GM19351 (cell line): ENCODE measurements at regions not wholly inside any gene's neighbourhood (a gene's known extent, or its start where the extent isn't known, plus 50 kb on each side); places are given as distances from the start of the nearest gene placed in this dataset.

Source experiments
- ATAC-seq: cut with Tn5 transposase; IDR thresholded peaks from one replicate; pipeline ENCODE4 v1.9.1; 2021; ENCODE audit warnings: mild to moderate bottlenecking, moderate library complexity; ENCODE audit not compliant: unreplicated experiment

DNA sequence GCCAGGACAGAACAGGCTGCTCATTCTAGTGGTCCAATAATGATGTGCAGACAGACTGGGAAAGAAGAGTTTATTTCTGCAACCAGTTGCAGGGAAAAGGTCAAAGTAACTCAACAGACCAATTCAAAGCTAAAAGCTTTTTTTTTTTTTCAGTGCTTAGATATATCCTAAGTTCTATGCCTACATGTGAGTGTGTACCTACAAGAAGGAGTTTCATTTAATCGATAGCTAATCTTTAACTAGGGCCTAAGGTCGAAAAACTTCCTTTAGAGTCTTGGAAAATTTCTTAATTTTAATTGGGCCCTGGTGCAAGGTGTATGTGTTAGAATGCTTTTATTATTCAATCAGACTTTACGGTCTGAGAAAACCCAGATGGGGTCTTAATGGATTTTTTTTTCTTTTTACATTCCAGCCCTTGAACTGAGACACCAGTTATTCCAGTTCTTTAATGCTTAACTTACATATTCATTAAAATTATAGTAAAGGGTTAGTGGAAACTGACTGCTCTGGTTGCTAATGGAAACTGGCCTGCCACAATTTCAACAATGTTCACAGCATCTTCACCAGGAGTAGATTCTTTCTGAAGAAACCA is 365.3 kb downstream of the MTRR start:
- no peak for ATAC-seq

DNA sequence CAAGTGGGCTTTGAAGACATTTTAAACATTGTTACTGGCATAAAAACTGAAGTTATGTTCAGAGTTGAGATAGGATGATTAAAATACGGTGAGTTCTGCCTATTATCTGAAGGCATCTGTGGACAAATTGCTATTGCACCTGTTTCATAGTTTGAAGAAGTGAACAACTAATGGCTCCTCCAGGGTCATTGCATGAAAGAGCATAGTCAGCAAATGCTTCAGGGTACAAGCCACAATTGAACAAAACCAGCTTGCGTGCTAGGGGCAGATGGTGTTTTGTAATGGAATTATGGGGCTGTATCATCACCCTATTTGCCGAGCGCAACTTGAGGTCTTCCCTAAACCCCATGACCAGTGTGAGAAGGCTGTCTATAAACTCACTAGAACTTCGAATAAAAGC is 369.1 kb downstream of the MTRR start:
- ATAC-seq, result no peak

DNA sequence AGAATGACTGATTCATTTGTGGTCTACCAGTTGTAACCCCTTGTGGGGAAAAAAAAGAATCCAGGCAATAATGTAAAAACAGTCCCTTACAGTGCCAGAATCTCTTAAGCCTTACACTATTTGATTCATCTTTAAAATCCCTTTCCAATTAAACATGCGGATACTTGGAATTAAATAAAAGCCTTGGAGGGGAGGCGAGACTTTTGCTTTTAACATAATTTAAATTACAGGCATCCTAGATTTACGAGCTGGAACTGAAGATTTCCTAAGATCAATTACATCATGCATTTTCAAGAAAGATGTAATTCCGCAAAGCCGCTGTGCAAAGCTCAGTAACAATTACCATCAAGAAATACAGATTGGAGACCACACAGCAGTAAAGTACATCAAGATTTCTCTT is 370.2 kb downstream of the MTRR start:
- no peak for ATAC-seq

DNA sequence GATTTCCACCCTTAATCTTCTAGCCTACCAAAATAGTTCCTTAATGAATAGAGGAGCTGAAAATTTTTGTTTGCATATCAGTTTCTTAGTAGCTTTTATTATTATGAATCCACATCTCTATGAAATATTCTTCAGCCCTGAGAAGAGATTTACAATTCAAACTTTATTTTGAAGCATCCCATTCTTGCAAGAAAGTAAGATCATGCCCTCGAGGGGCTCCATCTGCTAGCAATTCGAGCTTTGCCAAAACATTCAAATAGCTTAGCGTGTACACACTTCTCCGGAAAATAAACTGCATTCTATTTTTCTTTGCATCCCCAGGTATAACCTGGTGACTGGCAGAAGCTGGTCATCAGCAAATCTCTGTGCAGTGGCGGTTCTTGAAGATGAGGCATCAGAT is 370.7 kb downstream of the MTRR start:
- ATAC-seq, result no peak

DNA sequence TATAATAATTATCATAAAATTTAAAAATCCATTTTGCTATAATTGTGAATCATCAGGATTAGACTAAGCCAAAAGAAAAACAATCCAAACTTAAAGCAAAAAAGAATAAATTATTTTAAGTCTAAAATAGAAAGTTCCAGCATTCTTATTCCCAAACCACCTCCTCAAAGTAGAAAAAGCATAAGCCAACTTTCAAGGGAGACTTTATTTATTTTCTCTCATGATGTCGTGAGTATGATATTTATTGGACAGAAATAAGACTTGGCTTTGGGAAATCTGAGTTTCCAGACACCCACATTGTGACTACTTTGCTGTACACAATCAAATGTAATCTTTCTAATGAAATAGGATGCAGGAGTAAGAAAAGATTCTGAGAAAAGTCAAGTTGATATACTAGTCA is 372.1 kb downstream of the MTRR start:
- no peak for ATAC-seq

DNA sequence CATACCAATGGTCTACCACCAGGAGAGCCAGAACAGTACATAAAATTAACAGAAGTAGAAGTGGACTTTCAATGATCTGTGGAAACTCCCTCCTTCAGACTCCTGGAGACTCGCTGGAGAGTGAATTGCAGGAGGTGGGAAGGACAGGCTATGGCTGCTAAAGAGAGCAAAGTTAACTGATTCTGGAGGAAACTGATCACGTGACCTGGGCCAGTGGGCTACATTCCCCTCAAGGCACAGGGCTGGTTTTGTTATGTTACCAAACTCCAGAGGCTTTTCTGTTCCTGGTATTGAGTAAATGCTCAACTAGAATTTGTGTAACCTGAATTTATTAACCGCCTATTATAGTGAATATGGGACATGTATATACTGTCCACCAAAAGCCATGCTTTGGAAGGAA is 372.6 kb downstream of the MTRR start:
- no peak for ATAC-seq

DNA sequence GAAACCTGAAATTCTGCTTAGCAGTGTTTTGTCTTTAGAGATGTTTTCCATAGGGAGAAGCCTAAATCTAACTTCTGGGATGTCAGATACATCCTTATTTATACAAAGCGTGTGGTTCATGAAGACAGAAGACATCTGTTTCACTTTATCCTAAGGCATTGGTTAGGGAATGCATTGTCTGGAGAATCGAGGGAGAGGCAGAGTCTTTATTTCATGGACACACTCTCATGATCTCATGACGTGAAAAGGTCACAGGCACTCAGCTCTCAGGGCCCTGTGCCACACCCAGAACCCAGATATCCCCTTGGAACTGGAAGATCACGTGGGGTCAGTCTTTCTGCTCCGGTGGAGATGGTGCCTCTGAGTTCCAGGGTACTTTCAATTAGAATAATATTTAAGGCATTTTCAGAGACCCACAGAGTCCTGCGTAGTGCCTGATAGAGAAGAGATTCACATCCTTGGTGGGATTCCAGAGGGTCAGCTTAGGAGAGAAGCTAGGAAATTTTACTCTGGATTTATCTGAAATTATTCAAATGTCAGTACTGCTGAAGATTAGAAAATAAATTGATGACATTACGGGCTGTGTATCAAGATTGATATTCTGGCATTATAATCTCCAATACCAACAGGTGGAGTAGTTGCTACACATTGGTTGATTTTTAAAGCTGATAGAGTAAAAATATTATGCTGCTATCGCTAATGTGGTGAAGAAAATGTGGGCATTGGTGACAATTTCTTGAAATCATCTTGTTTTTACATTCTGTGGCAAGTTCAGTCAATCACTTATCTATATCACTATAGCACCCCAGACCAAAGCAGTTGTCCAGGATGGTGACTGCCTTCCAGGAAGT is 378.3 kb downstream of the MTRR start:
- ATAC-seq, result no peak

DNA sequence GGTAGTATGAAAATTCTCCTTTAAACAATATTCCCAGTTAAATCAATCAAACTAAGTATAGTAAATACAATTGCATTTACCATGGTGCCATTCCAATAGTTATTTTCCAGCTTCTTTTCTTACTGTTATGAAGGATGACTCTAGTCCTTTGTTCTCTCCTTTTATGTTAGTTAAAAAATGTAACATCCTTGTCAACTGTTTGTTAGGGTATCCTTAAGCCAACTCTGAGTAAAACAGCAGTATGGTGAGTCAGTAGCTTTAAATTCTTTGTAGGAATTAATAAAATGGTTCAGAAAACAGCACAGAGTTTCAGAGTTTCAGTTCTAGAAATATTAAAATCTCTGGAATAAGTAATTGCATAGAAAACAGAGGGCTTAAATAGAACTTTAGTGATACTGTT is 384.4 kb downstream of the MTRR start:
- no peak for ATAC-seq

DNA sequence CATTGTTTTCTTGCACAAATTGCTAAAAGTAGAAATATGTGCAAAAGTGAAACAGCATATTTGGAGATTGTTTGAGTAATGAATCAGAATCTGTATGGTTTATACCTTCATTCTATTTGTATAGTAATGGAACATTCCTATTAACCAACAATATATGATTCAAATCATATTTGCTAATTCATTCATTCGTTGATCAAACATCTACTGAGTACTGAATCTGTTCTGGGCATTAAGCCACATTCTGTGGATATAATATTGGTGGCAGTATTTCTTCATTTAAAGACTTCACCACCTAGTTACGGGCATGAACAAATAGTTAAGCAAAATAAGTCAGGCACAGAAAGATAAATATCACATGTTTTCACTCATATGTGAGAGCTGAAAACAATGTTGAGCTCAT is 385.7 kb downstream of the MTRR start:
- no peak for ATAC-seq

DNA sequence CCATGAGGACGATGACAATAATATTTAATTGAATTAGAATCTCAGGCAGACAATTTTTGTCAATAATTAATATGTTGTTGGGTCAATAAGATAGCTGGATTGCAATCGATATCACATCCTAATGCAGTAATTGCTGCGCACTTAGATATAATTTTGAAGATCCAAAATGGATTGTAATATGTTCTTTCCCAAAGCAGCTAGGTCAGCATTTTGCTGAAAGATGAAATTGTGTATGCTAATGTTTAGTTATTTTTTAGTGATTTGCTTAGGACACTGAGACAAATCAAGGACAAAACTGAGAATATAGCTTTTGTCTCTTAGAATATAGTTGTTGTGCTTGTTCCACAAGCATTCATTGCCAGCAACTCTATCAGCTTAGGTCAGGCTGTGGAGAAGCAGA is 389.9 kb downstream of the MTRR start:
- no peak for ATAC-seq

DNA sequence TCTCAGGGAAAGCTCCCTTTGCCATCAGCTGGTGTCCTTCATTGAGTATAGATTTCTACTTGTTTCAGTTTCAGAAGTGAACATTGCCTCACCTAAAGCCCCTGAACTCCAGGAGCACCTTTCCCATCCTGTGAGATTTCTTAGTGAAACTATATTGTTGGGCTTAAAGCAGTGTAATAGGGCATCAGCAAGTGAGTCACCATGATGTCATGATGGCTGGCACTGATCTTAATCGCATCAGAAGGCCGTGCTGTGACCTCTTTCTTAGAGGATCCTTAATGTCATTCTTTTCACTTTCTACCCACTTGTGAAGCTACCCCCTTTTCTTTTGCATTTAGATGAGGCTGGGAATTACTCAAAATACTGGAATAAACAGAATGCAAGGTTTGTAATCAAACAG is 401.3 kb downstream of the MTRR start:
- no peak for ATAC-seq

DNA sequence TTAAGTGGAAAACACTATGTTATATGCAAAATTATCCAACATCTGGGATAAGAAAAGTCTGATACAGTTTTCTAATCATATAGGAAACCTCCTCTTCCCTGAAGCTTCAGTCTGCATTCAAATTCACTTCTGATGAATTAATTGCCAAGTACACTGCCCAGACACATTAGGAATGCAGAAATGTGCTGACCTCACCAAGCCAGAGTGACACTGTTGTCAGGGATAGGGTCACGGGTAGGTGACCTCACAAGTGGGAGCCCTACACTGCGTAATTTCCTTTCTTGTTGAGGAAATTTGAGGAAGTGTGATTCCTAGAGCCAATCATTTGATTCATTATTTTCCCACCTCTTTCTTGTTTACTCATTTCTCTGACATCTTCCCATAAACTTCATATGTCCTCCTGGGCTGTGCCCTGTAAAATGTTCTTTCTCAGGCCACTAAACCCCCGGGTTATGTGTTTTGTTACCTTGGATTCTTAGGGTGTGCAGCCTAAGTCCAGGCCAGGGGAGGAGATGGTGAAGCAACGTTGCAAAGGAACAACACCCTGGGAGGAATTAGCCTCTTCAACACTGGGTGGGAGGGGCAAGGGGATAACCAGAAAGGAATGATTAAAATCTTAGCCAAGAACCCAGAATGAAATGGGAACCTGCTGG is 411.9 kb downstream of the MTRR start:
- ATAC-seq, result no peak

DNA sequence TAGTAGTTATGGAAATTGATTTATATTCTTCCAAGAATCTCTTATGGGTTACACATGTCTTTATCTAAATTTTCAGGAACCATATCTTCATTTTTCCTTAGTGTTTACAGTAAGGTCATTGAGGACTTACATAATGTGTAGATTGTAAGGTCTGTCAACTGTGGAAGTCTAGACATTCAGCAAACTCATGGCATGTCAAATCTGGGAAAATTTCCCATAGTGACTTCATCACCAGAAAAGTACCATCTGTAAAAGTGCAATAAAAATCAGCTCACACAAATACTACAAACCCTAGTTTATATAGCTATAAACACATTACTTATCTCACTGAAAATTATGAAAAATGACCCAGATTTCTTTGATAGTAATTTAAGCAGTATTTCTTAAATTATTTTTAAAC is 419.4 kb downstream of the MTRR start:
- no peak for ATAC-seq

DNA sequence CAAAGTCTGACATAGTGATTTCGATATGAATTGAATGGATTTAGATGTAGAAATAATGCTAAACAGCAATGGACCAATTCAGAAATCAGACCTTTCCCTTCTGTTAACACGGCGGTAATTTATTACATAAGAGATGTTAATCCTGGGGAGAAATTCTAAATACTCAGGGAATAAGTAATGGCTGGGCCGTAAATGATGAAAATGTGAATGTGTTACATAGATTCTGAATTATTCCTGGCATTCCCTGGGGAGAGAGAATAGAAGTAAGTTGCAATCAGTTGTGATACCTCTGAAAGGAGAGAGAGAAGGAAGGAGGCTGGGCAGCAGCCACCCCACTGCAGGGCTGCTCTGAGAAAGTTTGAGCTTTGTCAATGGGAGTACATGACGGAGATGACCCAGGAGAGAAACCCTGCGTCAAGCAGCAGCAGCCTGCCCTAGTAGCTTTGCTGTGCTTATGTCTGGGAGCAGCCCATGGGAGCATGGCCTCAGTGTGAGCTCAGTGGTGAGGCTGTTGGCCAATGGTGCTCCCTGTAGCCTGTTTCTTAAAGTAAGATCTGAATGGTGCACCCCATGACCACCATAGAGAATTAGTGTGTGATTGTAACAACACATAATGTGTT is 420.1 kb downstream of the MTRR start:
- no peak for ATAC-seq

DNA sequence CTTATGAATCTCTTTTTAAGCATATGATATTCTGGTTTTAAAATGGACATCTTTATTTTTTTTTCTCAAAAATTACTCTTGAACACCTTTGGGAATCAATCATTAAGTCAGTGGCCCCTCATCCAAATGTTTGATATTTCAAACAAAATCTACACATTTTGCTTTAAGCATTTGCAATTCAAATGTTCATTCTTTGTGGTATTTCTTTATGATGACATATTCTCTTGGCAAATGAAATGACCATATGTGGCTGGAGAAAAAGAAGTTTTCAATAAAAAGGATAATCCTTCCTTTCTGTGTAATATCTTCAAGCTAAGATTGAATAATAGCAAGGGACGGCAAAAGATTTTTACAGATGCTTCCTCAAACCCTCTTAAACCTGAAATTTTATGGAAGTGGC is 420.8 kb downstream of the MTRR start:
- no peak for ATAC-seq

DNA sequence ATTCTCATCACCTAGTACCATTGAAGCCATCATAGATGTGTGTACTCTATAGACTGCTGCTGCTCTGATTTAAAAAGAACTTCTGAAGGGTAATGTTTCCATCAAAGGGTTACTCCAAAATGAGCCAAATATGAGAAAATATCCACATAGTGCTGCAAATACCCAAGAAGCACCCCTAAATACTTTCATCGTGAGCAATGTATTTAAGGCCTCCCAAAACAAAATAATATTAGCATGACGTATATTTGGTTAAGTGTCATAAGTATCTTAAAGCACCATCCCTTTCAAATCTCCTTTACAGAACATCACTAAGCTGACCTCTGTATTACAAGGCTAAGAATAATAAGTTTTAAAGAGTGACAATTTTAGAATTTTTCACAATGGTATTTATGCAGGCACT is 421.8 kb downstream of the MTRR start:
- no peak for ATAC-seq

DNA sequence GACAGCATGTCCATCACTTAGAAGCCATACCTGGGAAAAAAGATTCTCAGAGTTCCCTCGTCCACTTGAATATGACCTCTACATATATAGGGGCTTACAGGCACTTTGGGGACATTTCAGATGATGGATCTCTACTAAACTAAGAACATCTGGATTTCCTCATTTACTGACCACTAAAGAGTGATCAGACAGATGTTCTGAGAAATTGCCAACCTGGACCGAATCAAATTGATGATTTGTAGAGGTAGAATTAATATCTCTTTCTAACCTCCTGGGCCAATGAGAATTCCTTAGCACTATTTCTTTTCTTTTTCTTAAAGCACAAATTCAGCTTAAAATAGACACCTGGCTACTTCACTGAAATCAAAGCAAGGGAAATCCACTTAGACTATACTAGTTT is 422.7 kb downstream of the MTRR start:
- ATAC-seq, result no peak

DNA sequence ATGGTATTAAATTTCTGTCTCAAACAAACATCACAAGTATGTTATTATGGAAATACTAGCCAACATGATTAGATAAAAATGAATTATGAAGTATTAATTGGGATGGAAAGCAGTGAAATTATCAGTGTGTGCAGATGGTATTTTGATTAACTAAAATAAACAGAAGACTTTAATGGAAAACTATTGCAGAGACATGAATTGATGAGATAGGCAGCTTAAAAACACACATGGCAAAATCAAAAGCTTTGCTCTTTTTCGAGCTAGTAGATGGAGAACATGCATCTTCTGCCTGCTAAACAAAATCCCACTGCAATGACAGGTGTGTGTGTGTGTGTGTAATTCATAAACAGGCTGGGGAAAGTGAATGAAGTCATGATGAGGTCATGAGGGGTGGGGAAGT is 426.2 kb downstream of the MTRR start:
- no peak for ATAC-seq

DNA sequence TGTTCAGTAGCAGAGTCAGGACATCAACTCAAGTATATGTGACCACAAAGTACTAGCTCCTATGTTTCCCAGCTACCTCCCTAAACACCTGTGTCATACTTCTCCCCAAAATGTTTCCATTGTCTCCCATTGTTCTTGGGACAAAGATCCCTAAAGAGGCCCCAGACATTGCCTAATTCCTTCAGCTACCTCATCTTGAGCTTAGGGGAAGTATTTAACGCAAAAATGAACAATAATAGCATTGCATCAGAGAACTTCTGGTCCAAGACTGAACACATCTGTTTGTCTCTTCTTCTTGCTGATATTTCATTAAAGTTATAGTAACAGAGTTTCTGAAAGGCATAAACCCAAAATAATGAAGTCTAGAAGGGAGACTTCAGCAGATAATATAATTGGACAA is 430.8 kb downstream of the MTRR start:
- ATAC-seq, result no peak

DNA sequence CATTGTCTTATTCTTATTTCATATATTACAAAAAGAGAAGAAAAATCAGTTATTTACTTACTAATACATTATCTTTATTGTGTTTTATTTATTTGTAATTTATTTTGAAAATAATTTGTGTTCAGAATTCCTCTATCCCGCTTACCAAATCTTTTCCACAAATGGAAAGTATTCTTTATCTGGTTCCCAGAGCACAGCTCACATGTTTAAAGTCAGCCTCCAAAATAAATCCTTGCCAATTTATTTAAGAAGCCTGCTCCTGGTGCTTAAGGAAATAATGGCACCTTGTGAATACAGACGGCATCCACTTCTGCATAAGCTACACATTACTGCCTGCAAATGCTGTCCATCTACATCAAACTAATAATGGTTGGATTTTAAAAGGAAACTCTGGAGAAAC is 435.4 kb downstream of the MTRR start:
- no peak for ATAC-seq

DNA sequence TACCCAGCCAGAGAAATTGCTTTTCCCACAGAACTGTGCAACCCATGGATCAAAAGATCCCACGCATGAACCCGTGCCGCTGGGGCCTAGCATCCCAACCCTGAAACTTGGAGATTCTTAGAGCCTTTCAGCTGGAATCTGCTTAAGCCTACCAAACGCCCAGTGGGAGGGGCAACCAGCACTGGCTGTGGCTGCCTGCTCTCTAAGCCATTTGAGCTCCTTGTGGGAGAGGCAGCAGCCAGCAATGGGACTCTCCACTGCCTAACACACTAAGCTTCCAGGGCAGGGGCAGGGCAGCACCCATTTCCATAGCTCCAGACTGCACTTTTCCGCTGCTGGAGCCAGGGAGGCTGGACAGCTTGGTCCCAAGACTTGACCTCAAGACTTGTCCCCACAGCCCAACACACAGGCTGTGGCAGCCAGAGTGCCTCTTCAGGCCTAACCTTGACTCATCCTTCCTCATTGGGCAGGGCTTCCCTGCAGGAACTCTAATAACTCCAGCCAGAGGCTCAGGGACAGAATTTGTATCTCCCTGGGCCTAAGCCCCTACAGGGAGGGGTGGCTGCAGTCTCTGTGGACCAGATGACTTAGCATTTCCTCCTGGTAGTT is 437.4 kb downstream of the MTRR start:
- ATAC-seq, result no peak
